Lower leg skin (tissue), 3 donors: ENCODE measurements at regions not wholly inside any gene's neighbourhood (a gene's known extent, or its start where the extent isn't known, plus 50 kb on each side); places are given as distances from the start of the nearest gene placed in this dataset.

Experiments
- POLR2A ChIP-seq, 2 donors: fragments of 450-650 bp; IDR thresholded peaks; one replicate each; pipeline ENCODE4 v1.6.1; 2016 to 2017; ENCODE audit warnings: antibody characterized with exemption in 2 of 2, mild to moderate bottlenecking in 1 of 2, moderate library complexity in 1 of 2
- TF ChIP-seq, protein P1 (sequence below), 3 donors: fragments of 450-650 bp; IDR thresholded peaks; one replicate each; pipeline ENCODE4 v1.5.1; 2016; ENCODE audit warnings: antibody characterized with exemption in 3 of 3, mild to moderate bottlenecking in 3 of 3, moderate library complexity in 2 of 3

DNA sequence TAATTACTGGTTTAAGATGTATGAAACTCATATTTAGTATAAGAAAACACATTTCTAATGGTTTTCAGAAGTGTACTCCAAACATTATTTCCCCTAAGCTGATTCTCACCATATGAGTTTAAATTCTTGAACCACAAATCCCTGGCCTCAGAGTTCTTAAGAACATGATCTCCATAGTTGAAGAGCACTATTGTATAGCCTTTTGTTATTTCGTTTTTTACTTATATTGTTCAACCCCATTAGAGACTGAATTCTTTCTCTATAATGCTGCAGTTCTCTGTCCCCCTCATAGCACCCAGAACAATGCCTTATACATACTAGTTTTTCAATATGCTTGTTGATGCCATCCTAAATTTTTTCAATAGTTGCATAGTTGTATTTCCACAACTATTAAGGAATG is 85.5 kb upstream of the TMEM17 start:
- TF ChIP-seq, protein P1, sequence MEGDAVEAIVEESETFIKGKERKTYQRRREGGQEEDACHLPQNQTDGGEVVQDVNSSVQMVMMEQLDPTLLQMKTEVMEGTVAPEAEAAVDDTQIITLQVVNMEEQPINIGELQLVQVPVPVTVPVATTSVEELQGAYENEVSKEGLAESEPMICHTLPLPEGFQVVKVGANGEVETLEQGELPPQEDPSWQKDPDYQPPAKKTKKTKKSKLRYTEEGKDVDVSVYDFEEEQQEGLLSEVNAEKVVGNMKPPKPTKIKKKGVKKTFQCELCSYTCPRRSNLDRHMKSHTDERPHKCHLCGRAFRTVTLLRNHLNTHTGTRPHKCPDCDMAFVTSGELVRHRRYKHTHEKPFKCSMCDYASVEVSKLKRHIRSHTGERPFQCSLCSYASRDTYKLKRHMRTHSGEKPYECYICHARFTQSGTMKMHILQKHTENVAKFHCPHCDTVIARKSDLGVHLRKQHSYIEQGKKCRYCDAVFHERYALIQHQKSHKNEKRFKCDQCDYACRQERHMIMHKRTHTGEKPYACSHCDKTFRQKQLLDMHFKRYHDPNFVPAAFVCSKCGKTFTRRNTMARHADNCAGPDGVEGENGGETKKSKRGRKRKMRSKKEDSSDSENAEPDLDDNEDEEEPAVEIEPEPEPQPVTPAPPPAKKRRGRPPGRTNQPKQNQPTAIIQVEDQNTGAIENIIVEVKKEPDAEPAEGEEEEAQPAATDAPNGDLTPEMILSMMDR (IDR thresholded peaks at IDR 0.05): no peak
- TF ChIP-seq POLR2A (IDR thresholded peaks at IDR 0.05): no peak
